ENCODE measurements at regions not wholly inside any gene's neighbourhood (a gene's known extent, or its start where the extent isn't known, plus 50 kb on each side); places are given as distances from the start of the nearest gene placed in this dataset.

DNA sequence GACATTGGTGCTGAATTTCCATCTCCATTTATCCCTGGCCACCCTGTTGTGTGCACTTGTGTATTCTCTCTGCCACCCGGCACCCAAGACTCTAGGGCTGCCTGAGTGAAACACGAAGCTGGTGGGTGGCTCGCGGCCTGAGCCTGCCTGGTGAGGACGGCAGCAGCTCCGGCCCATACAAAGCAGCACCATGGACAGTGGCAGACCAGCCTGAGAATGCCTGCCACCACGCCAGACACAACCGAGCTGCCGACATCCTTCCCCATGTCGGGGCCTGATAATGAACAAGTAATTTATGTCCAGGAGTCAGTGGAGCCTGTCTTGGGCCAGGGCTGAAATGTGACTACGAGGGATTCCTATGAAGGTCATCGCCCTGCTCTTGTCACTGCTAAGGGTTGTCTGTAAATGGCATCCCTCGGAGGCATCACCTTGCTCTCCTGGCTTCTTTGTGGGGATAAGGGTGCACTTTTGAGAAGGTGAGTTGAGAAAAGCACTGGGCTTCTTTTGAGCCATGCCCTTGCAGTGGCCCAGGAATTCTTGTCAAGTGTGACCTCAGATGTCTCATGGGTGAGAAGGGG is 175.7 kb downstream of the MELK start (continued):
- TF ChIP-seq BRCA1 (CRISPR knock-in tag; IDR thresholded peaks at IDR 0.05) (peak; percentile 71; the same call in 1 of the 2 replicates), GATAD2A (CRISPR knock-in tag; IDR thresholded peaks at IDR 0.05) (no peak), EZH2 (conservative IDR thresholded peaks at IDR 0.05; ENCODE audit: low read depth, low read length) (no peak), RORA (CRISPR knock-in tag; IDR thresholded peaks at IDR 0.05) (no peak), SP5 (CRISPR knock-in tag; IDR thresholded peaks at IDR 0.05; ENCODE audit: borderline replicate concordance, low read depth) (no peak), ZNF737 (CRISPR knock-in tag; IDR thresholded peaks at IDR 0.05; ENCODE audit: borderline replicate concordance) (no peak), PCBP2 (optimal IDR thresholded peaks at IDR 0.05; ENCODE audit: low read depth, low read length, poor library complexity, severe bottlenecking) (no peak), ZNF501 (CRISPR knock-in tag; IDR thresholded peaks at IDR 0.05) (no peak), SRSF4 (IDR thresholded peaks at IDR 0.05; ENCODE audit: low read depth, low read length, poor library complexity, severe bottlenecking) (no peak), RBAK (CRISPR knock-in tag; IDR thresholded peaks at IDR 0.05) (no peak), MYNN (CRISPR knock-in tag; IDR thresholded peaks at IDR 0.05; ENCODE audit: low read depth) (no peak), GATA4 (IDR thresholded peaks at IDR 0.05; ENCODE audit: borderline replicate concordance, low read depth) (no peak), ATF7-NPFF (CRISPR knock-in tag; IDR thresholded peaks at IDR 0.05; ENCODE audit: low read depth) (no peak), U2AF2 (IDR thresholded peaks at IDR 0.05; ENCODE audit: low read depth, low read length) (no peak), ZNF354B (CRISPR knock-in tag; IDR thresholded peaks at IDR 0.05) (no peak), NBN (conservative IDR thresholded peaks at IDR 0.05) (no peak)
- TF ChIP-seq, protein P1, sequence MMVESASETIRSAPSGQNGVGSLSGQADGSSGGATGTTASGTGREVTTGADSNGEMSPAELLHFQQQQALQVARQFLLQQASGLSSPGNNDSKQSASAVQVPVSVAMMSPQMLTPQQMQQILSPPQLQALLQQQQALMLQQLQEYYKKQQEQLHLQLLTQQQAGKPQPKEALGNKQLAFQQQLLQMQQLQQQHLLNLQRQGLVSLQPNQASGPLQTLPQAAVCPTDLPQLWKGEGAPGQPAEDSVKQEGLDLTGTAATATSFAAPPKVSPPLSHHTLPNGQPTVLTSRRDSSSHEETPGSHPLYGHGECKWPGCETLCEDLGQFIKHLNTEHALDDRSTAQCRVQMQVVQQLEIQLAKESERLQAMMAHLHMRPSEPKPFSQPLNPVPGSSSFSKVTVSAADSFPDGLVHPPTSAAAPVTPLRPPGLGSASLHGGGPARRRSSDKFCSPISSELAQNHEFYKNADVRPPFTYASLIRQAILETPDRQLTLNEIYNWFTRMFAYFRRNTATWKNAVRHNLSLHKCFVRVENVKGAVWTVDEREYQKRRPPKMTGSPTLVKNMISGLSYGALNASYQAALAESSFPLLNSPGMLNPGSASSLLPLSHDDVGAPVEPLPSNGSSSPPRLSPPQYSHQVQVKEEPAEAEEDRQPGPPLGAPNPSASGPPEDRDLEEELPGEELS (CRISPR knock-in tag; IDR thresholded peaks at IDR 0.05): 0 out of 2 replicates have a peak, but pooled peaks have one; percentile 7
- TF ChIP-seq, protein P2, sequence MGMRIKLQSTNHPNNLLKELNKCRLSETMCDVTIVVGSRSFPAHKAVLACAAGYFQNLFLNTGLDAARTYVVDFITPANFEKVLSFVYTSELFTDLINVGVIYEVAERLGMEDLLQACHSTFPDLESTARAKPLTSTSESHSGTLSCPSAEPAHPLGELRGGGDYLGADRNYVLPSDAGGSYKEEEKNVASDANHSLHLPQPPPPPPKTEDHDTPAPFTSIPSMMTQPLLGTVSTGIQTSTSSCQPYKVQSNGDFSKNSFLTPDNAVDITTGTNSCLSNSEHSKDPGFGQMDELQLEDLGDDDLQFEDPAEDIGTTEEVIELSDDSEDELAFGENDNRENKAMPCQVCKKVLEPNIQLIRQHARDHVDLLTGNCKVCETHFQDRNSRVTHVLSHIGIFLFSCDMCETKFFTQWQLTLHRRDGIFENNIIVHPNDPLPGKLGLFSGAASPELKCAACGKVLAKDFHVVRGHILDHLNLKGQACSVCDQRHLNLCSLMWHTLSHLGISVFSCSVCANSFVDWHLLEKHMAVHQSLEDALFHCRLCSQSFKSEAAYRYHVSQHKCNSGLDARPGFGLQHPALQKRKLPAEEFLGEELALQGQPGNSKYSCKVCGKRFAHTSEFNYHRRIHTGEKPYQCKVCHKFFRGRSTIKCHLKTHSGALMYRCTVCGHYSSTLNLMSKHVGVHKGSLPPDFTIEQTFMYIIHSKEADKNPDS (CRISPR knock-in tag; IDR thresholded peaks at IDR 0.05): no peak
- TF ChIP-seq, protein P3, sequence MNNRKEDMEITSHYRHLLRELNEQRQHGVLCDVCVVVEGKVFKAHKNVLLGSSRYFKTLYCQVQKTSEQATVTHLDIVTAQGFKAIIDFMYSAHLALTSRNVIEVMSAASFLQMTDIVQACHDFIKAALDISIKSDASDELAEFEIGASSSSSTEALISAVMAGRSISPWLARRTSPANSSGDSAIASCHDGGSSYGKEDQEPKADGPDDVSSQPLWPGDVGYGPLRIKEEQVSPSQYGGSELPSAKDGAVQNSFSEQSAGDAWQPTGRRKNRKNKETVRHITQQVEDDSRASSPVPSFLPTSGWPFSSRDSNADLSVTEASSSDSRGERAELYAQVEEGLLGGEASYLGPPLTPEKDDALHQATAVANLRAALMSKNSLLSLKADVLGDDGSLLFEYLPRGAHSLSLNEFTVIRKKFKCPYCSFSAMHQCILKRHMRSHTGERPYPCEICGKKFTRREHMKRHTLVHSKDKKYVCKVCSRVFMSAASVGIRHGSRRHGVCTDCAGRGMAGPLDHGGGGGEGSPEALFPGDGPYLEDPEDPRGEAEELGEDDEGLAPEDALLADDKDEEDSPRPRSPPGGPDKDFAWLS (CRISPR knock-in tag; IDR thresholded peaks at IDR 0.05; ENCODE audit: borderline replicate concordance): no peak
- TF ChIP-seq, protein P4, sequence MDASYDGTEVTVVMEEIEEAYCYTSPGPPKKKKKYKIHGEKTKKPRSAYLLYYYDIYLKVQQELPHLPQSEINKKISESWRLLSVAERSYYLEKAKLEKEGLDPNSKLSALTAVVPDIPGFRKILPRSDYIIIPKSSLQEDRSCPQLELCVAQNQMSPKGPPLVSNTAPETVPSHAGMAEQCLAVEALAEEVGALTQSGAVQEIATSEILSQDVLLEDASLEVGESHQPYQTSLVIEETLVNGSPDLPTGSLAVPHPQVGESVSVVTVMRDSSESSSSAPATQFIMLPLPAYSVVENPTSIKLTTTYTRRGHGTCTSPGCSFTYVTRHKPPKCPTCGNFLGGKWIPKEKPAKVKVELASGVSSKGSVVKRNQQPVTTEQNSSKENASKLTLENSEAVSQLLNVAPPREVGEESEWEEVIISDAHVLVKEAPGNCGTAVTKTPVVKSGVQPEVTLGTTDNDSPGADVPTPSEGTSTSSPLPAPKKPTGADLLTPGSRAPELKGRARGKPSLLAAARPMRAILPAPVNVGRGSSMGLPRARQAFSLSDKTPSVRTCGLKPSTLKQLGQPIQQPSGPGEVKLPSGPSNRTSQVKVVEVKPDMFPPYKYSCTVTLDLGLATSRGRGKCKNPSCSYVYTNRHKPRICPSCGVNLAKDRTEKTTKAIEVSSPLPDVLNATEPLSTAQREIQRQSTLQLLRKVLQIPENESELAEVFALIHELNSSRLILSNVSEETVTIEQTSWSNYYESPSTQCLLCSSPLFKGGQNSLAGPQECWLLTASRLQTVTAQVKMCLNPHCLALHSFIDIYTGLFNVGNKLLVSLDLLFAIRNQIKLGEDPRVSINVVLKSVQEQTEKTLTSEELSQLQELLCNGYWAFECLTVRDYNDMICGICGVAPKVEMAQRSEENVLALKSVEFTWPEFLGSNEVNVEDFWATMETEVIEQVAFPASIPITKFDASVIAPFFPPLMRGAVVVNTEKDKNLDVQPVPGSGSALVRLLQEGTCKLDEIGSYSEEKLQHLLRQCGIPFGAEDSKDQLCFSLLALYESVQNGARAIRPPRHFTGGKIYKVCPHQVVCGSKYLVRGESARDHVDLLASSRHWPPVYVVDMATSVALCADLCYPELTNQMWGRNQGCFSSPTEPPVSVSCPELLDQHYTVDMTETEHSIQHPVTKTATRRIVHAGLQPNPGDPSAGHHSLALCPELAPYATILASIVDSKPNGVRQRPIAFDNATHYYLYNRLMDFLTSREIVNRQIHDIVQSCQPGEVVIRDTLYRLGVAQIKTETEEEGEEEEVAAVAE (CRISPR knock-in tag; IDR thresholded peaks at IDR 0.05; ENCODE audit: borderline replicate concordance): 0 out of 2 replicates have a peak, but pooled peaks have one; percentile 53
